Suppressor macrophage treated with lipopolysaccharide for 1 hour (primary cell): ENCODE measurements at regions not wholly inside any gene's neighbourhood (a gene's known extent, or its start where the extent isn't known, plus 50 kb on each side); places are given as distances from the start of the nearest gene placed in this dataset.

Source experiments
- DNase-seq, 3 donors: peaks; one replicate each; pipeline ENCODE4 v3.0.0-alpha.2; 2020 to 2022

- no peak for DNase-seq
Observed at GRCh38 chr19:32231691-32232090, 113.7 kb upstream of the ZNF507 start.

GRCh38 chr19:32232449-32232848 is 113.0 kb upstream of the ZNF507 start:
- DNase-seq, result no peak

DNA sequence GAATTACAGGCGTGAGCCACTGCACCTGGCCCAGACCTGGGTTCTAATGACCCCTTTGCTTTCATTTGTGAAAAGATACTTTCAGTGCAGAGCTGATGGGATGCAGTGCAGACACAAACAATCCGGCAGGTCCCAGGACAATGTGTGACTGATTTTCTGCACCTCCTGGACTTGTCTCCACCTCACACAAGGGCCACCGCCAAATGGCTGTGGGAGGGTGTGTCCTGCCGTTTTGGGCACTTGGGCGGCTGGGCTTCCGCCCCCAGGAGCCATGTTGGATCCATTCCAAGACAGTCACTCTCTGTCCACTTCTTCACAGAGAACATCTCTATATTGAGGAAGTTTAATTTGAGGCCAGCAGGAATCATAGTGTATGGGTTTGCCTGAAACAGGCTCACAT is 112.3 kb upstream of the ZNF507 start:
- DNase-seq, result peak in 1 of 3 donors; percentile 10

GRCh38 chr19:32233885-32234284 is 111.5 kb upstream of the ZNF507 start:
- no peak for DNase-seq

- DNase-seq, result no peak
Observed at GRCh38 chr19:32234663-32235217, 110.7 kb upstream of the ZNF507 start.

DNA sequence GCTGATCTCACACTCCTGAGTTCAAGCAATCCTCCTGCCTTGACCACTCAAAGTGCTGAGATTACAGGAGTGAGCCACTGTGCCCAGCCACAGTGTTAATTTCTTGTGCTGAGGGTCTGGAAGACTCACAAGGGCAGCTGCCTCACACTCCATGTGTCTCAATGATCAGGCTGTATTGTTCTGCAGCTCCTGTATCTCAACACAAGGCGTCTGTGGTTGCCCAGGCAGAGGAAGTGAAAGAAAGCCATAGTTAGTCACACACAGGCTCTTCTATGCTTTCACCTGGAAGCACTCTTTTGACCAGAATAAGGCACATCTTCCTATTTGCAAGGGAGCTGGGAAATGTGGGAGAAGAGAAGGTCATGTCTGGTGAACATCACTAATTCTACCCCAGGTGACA is 107.3 kb upstream of the ZNF507 start:
- DNase-seq, result peak in 2 of 3 donors; percentile 19 to 29

- DNase-seq, result no peak
Observed at GRCh38 chr19:32240316-32240715, 105.1 kb upstream of the ZNF507 start.

DNA sequence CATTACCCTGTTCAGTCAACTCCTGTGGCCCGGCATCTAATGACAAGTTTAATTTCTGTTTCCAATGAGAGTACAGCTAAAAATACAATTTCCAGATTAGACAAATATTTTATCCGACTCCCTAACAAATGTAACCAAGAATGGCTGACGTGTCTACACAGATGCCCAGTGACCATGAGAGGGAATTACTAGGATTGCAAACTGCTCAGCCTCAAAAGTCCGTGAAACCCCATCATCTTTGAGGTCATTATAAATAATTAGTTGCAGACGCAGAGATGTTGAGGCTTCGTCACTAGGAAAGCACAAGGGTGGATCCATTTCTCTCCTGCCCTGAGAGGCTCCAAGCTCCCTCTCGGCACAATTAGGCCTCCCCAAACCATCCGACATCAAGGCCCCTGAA is 104.1 kb upstream of the ZNF507 start:
- no peak for DNase-seq

- no peak for DNase-seq
Observed at GRCh38 chr19:32241932-32242710, 103.3 kb upstream of the ZNF507 start.

DNA sequence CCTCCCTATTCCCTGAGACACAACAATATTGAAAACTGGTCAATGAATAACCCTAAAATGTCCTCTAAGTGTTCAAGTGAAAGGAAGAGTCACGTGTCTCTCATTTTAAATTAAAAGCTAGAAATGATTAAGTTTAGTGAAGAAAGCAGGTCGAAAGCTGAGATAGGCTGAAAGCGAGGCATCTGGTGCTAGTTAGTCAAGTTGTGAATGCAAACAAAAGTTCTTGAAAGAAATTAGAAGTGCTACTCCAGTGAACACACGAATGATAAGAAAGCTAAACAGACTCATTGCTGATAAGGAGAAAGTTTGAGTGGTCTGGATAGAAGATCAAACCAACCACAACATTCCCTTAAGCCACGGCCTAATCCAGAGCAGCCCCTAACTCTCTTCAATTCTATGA is 99.4 kb upstream of the ZNF507 start:
- no peak for DNase-seq

- no peak for DNase-seq
Observed at GRCh38 chr19:32251634-32252332, 93.6 kb upstream of the ZNF507 start.

DNA sequence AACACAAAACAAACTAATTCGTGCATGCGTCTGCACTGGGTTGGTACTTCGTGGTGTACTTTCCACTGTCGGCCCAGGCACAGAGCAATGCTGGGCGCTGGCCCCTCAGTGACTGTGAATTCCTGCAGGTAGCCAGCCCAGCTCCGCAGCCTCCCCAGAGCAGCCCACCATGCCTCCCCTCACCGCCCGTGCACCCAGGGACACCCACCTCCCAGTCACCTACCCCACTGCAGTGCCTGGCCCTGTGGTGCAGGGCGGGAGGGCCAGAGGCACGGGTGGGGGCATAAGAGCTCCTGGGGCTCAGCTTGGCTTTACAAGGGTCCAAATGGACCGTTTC is 93.1 kb upstream of the ZNF507 start:
- no peak for DNase-seq

- no peak for DNase-seq
Observed at GRCh38 chr19:32253683-32254508, 91.5 kb upstream of the ZNF507 start.

- peak; percentile 33 to 50 (median 37) for DNase-seq
Observed at GRCh38 chr19:32254509-32254890, 90.9 kb upstream of the ZNF507 start.

DNA sequence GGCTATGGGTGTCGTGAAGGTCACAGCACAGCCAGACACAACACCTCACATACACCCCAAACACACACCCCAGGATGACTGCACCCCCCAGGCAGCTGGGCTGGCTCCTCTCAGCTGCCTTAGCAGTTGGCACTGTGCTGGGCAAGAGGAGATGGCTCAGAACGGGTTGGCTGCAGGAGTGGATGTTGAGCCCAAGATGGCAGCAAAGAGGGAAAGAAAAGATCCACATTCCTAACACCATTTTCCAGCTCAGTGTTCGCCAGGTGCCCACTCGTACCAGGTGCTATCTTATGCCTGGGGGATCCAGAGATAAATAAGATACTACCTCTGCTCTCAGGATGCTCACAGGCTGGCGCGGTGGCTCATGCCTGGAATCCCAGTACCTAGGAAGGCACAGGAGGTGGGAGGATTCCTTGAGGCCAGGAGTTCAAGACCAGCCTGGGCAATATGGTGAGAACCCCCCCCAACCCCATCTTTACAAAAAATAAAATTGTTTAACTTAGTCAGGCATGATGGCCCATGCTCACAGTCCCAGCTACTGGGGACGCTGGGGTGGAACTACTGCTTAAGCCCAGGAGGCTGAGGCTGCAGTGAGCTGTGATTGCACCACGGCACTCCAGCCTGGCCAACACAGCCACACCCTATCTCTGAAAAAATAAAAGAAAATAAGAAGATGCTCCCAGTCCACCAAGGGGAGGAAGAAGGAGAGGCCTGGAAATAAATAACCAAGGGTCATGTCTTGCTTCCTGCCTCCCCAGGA is 89.7 kb upstream of the ZNF507 start:
- DNase-seq, result no peak

GRCh38 chr19:32256341-32256975 is 89.0 kb upstream of the ZNF507 start:
- DNase-seq, result no peak

GRCh38 chr19:32257326-32258073 is 87.9 kb upstream of the ZNF507 start:
- no peak for DNase-seq

GRCh38 chr19:32258167-32258566 is 87.2 kb upstream of the ZNF507 start:
- DNase-seq, result no peak

- DNase-seq, result no peak
Observed at GRCh38 chr19:32264568-32264967, 80.8 kb upstream of the ZNF507 start.

DNA sequence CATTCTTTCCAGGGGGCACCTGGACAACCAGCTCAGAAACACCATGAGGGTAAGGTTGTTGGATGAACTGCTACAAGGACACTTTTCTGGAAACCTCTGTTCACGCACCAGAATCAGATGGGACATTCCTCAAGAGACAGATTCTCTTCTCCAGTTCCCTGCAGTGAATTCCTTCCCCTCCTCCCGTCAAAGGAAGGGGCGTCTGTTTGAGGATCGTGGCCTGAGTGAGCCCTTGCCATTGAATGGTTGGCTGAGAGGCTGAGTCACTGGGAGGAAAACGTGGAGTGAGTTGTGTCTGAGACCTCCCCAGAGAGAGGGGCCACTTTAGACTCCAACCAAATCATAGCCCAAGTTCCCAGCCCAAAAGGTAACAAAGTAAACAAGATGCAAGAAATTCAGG is 79.4 kb upstream of the ZNF507 start:
- no peak for DNase-seq

- DNase-seq, result no peak
Observed at GRCh38 chr19:32266460-32266859, 79.0 kb upstream of the ZNF507 start.
